Choroid plexus epithelial cell (primary cell): ENCODE measurements at regions not wholly inside any gene's neighbourhood (a gene's known extent, or its start where the extent isn't known, plus 50 kb on each side); places are given as distances from the start of the nearest gene placed in this dataset.

Experiments
- DNase-seq: peaks from one replicate; pipeline ENCODE4 v3.0.0-alpha.2; 2010; ENCODE audit warnings: low read depth
- H3K4me3 ChIP-seq: 2 replicates; pipeline ENCODE4 v1.5.1; 2011; ENCODE audit warnings: low read depth, mild to moderate bottlenecking, control low read depth, low read length, moderate library complexity
- CTCF ChIP-seq: conservative IDR thresholded peaks from 2 replicates; pipeline ENCODE4 v1.5.1; 2011; ENCODE audit warnings: low read depth, mild to moderate bottlenecking, control low read depth, inconsistent platforms, low read length, moderate library complexity

DNA sequence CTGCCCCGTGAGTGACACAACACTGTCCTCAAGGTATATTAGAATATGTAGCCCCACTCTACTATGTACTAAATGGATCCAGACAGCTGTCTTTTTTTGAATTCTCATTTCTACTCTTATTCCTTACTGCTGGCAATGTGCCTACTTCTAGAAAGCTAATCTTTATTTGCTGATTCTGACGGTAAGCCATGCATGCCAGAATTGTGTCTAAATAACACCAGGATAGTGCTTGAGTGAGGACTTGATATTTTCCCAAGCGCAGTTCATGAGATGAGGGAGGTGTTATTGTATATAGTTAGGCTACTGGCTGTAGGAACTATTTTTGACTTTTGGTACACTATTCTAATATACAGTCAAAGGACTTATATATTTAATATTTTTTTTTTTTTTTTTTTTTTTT is 316.2 kb upstream of the NAV3 start:
- no peak for TF ChIP-seq CTCF
- DNase-seq = no peak
- H3K4me3 ChIP-seq = no peak overlapping the region

DNA sequence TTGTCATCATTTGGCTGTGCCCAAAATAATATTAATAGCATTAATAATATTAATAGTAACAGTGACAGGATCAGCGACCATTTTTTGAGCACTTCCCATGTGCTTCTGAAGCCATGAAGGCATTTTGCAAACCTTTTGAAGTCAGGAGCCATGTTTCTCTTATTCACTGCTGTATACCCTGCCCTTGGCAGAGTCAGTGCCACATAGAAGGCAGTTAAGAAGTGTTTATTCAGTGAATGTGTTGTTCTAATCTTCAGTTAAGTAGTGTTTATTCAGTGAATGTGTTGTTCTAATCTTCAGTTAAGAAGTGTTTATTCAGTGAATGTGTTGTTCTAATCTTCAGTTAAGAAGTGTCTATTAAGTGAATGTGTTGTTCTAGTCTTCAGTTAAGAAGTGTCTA is 319.7 kb upstream of the NAV3 start:
- H3K4me3 ChIP-seq = no peak overlapping the region
- no peak for DNase-seq
- no peak for TF ChIP-seq CTCF

DNA sequence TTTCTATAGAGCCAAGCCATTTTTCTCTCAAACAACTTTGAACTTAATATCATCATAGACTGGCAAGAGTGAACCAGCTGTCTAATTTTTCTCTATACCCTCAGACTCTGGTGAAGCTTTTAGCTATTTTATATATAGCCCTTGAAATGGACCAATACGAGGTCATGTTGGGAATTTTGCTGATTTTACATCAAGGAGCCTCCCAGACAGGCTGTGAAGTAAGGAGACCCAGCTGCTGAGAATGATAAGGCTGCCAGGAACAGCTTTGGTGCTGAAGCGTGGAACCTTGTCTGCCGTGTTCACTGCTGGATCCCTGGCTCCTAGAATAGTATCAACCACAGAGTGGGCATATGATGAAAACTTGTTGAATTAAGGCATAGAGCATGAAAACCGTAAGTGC is 326.2 kb upstream of the NAV3 start:
- TF ChIP-seq CTCF = no peak
- no peak overlapping the region for H3K4me3 ChIP-seq
- DNase-seq = no peak

GRCh38 chr12:77500089-77500488 is 330.6 kb upstream of the NAV3 start:
- H3K4me3 ChIP-seq = no peak overlapping the region
- TF ChIP-seq CTCF = no peak
- DNase-seq = no peak

DNA sequence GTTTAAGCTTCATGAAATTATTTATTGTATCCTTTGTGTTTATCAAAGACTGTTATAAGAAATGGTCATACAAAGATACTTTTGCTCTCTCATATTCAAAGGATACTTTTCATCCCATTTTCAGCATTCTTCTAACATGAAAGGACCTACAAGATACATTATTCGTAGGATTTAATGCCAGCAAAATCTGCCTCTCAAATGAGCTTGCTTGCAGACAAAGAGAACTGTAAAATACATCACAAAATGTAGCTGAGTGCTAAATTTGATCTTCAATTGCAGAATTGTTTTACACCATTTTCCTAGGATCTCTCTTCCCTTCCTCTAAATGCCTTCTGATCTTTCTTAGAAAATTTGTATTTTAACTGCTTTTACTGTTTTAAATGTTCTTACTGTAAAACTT is 333.0 kb upstream of the NAV3 start:
- no peak for DNase-seq
- no peak overlapping the region for H3K4me3 ChIP-seq
- TF ChIP-seq CTCF = no peak

GRCh38 chr12:77496714-77497113 is 334.0 kb upstream of the NAV3 start:
- no peak overlapping the region for H3K4me3 ChIP-seq
- no peak for TF ChIP-seq CTCF
- DNase-seq = no peak

DNA sequence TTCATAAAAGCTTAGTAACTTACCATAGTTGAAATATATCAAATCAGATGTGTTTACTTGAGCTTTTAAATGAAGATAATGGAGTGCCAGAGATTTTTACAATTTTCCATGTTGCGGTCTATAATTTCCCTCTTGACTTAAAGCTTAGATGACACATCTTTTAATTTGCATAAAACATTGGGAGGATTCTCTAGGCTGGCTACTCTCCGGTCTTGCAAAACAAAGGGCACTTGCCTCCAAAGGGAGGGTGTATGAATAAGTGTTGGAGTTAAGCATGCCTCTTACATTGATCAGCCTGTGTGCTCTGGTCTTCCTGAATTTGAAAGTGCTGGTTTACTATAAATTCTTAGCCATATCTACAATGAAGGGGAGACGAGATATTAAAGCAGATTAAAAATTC is 336.4 kb upstream of the NAV3 start:
- TF ChIP-seq CTCF = no peak
- H3K4me3 ChIP-seq = no peak overlapping the region
- DNase-seq = no peak
